Erythroblast (primary cell): ENCODE measurements at regions not wholly inside any gene's neighbourhood (a gene's known extent, or its start where the extent isn't known, plus 50 kb on each side); places are given as distances from the start of the nearest gene placed in this dataset.

Source experiments
- GATA1 ChIP-seq: IDR thresholded peaks from 2 replicates; pipeline ENCODE4 v1.6.1; 2011; ENCODE audit warnings: low read depth, mild to moderate bottlenecking, control low read depth, low read length, moderate library complexity
- POLR2A ChIP-seq: IDR thresholded peaks from 2 replicates; pipeline ENCODE4 v1.6.1; 2011; ENCODE audit warnings: mild to moderate bottlenecking, low read length

DNA sequence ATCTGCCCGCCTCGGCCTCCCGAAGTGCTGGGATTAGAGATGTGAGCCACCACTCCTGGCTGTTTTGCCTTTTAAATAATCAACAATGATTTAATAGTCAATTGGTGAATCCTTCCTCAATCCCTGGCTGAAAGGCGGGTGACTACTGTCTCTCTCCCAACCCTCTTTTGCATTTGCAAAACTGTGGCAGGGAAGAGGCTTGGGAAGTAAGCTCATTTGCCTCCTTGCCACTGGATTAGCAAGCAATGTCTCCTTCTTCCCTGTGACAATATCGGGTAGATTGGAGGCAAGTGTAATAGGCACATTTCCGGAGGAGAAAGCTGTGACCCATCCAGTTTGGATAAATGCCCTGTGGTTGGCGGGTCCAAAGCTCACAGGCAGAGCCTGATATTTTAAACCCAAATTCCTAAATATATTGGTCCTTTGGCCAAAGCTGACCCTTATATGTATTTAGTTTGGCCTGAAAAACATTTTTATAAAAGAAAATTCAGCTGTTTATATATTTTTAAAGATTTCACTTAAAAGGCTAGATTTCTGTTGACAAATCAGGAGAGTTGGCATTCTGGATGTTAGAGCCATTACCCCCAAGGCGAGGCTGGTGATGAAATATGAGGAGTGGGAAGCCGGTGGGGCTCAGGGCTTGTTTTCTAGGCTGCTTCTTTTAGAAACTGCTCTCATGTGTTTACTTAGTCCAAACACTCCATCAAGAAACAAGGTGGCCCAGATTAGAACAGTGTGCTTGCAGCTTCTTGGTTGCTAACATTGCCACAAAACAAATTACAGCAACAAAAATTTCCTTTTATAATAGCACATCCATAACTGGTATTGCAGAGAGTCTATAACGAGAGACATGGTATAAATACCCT is 646.9 kb upstream of the TMEM132C start:
- TF ChIP-seq POLR2A (no peak), GATA1 (no peak)
